Astrocyte (in vitro differentiated cells and primary cell): ENCODE measurements at regions not wholly inside any gene's neighbourhood (a gene's known extent, or its start where the extent isn't known, plus 50 kb on each side); places are given as distances from the start of the nearest gene placed in this dataset.

ENCODE experiments used
- DNase-seq: peaks from one replicate; pipeline ENCODE4 v3.0.0-alpha.2; 2010; ENCODE audit warnings: low read depth
- FAIRE-seq: peaks from 2 replicates; lab custom pipeline; 2011; peaks lifted over from hg19 to GRCh38; lab: Jason Lieb, UNC
- H2AFZ ChIP-seq: 2 replicates; pipeline ENCODE4 v1.6.0; 2012; ENCODE audit warnings: low read depth, low read length, inconsistent platforms
- H3K27ac ChIP-seq: 2 replicates; pipeline ENCODE4 v1.5.1; 2011; ENCODE audit warnings: low read depth, low read length, inconsistent platforms
- H3K27me3 ChIP-seq: 2 replicates; pipeline ENCODE4 v1.6.0; 2011; ENCODE audit warnings: low read length, inconsistent platforms; ENCODE audit not compliant: insufficient read depth
- H3K36me3 ChIP-seq: 2 replicates; pipeline ENCODE4 v1.5.1; 2011; ENCODE audit warnings: low read length, inconsistent platforms; ENCODE audit not compliant: insufficient read depth
- H3K4me1 ChIP-seq: 2 replicates; pipeline ENCODE4 v1.5.1; 2011; ENCODE audit warnings: low read length, inconsistent platforms; ENCODE audit not compliant: insufficient read depth
- H3K4me2 ChIP-seq: 2 replicates; pipeline ENCODE4 v1.6.0; 2012; ENCODE audit warnings: low read length, inconsistent platforms
- H3K4me3 ChIP-seq: 2 replicates; pipeline ENCODE4 v1.5.1; 2011; ENCODE audit warnings: low read depth, mild to moderate bottlenecking, low read length, inconsistent platforms; ENCODE audit not compliant: insufficient read depth
- H3K79me2 ChIP-seq: 2 replicates; pipeline ENCODE4 v1.6.0; 2012; ENCODE audit warnings: mild to moderate bottlenecking, low read length, inconsistent platforms; ENCODE audit not compliant: insufficient read depth
- H3K9ac ChIP-seq: 2 replicates; pipeline ENCODE4 v1.6.0; 2012; ENCODE audit warnings: mild to moderate bottlenecking, low read length, inconsistent platforms
- H3K9me3 ChIP-seq: 2 replicates; pipeline ENCODE4 v1.5.1; 2012; ENCODE audit warnings: low read depth, mild to moderate bottlenecking, low read length, inconsistent platforms; ENCODE audit not compliant: insufficient read depth
- H4K20me1 ChIP-seq: 2 replicates; pipeline ENCODE4 v1.6.0; 2012; ENCODE audit warnings: low read length, inconsistent platforms; ENCODE audit not compliant: insufficient read depth
- H3K27ac Mint-ChIP-seq: one replicate; pipeline ENCODE4 v1.8.0; 2021; ENCODE audit warnings: mild to moderate bottlenecking, mixed read lengths; ENCODE audit not compliant: unreplicated experiment
- H3K27me3 Mint-ChIP-seq: one replicate; pipeline ENCODE4 v1.8.0; 2021; ENCODE audit warnings: low read depth, mixed read lengths; ENCODE audit not compliant: unreplicated experiment
- H3K36me3 Mint-ChIP-seq: one replicate; pipeline ENCODE4 v1.8.0; 2021; ENCODE audit warnings: low read depth, mixed read lengths; ENCODE audit not compliant: unreplicated experiment
- H3K4me1 Mint-ChIP-seq: one replicate; pipeline ENCODE4 v1.8.0; 2021; ENCODE audit warnings: low read depth, mixed read lengths; ENCODE audit not compliant: unreplicated experiment
- H3K4me3 Mint-ChIP-seq: one replicate; pipeline ENCODE4 v1.8.0; 2021; ENCODE audit warnings: mild to moderate bottlenecking, moderate library complexity, mixed read lengths; ENCODE audit not compliant: unreplicated experiment
- H3K9me3 Mint-ChIP-seq: one replicate; pipeline ENCODE4 v1.8.0; 2021; ENCODE audit warnings: mild to moderate bottlenecking, mixed read lengths; ENCODE audit not compliant: unreplicated experiment
- EZH2 ChIP-seq: IDR thresholded peaks from 2 replicates; pipeline ENCODE4 v1.6.1; 2012; ENCODE audit warnings: mild to moderate bottlenecking, low read length, inconsistent platforms; ENCODE audit not compliant: insufficient read depth
- TF ChIP-seq, protein P1 (sequence below): IDR thresholded peaks from 2 replicates; pipeline ENCODE4 v1.5.1; 2011; ENCODE audit warnings: low read depth, mild to moderate bottlenecking, inconsistent platforms, low read length, moderate library complexity; ENCODE audit not compliant: insufficient read depth

GRCh38 chr15:99474909-99475753 lies 90.7 kb upstream of the MEF2A start:
- TF ChIP-seq EZH2: no peak
- TF ChIP-seq, protein P1, sequence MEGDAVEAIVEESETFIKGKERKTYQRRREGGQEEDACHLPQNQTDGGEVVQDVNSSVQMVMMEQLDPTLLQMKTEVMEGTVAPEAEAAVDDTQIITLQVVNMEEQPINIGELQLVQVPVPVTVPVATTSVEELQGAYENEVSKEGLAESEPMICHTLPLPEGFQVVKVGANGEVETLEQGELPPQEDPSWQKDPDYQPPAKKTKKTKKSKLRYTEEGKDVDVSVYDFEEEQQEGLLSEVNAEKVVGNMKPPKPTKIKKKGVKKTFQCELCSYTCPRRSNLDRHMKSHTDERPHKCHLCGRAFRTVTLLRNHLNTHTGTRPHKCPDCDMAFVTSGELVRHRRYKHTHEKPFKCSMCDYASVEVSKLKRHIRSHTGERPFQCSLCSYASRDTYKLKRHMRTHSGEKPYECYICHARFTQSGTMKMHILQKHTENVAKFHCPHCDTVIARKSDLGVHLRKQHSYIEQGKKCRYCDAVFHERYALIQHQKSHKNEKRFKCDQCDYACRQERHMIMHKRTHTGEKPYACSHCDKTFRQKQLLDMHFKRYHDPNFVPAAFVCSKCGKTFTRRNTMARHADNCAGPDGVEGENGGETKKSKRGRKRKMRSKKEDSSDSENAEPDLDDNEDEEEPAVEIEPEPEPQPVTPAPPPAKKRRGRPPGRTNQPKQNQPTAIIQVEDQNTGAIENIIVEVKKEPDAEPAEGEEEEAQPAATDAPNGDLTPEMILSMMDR: no peak
- no peaks in the 10 kb centered on the region for H3K36me3 Mint-ChIP-seq
- peak overlapping the region; percentile 23 for H3K27ac Mint-ChIP-seq
- H2AFZ ChIP-seq: no peak overlapping the region
- H3K4me2 ChIP-seq: no peak overlapping the region
- FAIRE-seq (no peak), DNase-seq (no peak)
- no peaks in the 10 kb centered on the region for H4K20me1 ChIP-seq
- no peaks in the 10 kb centered on the region for H3K36me3 ChIP-seq
- no peak overlapping the region for H3K4me3 Mint-ChIP-seq
- no peaks in the 10 kb centered on the region for H3K27me3 ChIP-seq
- no peak overlapping the region for H3K27ac ChIP-seq
- H3K4me3 ChIP-seq: no peak overlapping the region
- H3K9ac ChIP-seq: no peak overlapping the region
- H3K9me3 ChIP-seq: no peaks in the 10 kb centered on the region
- H3K4me1 Mint-ChIP-seq: peaks cover 1% of the 10 kb centered on the region
- H3K9me3 Mint-ChIP-seq: no peaks in the 10 kb centered on the region
- no peaks in the 10 kb centered on the region for H3K27me3 Mint-ChIP-seq
- H3K4me1 ChIP-seq: peaks cover 26% of the 10 kb centered on the region
- no peaks in the 10 kb centered on the region for H3K79me2 ChIP-seq

GRCh38 chr15:99475754-99476412 lies 89.9 kb upstream of the MEF2A start:
- Histone ChIP-seq H3K4me2 (peak overlapping the region; percentile 78), H3K4me1 (peaks cover 26% of the 10 kb centered on the region), H3K27me3 (no peaks in the 10 kb centered on the region), H2AFZ (no peak overlapping the region), H4K20me1 (no peaks in the 10 kb centered on the region), H3K4me3 (no peak overlapping the region), H3K27ac (no peak overlapping the region), H3K9me3 (no peaks in the 10 kb centered on the region), H3K9ac (peak overlapping the region; percentile 16), H3K36me3 (no peaks in the 10 kb centered on the region), H3K79me2 (no peaks in the 10 kb centered on the region)
- FAIRE-seq (no peak), DNase-seq (no peak)
- Mint-ChIP-seq H3K9me3 (no peaks in the 10 kb centered on the region), H3K36me3 (peaks cover 2% of the 10 kb centered on the region), H3K27me3 (peaks cover 3% of the 10 kb centered on the region), H3K27ac (no peak overlapping the region), H3K4me1 (peaks cover 1% of the 10 kb centered on the region), H3K4me3 (no peak overlapping the region)
- TF ChIP-seq EZH2: no peak

- Histone ChIP-seq H3K9ac (peak overlapping the region; percentile 74), H3K27me3 (no peaks in the 10 kb centered on the region), H2AFZ (peak overlapping the region; percentile 16), H3K4me3 (peak overlapping the region; percentile 45), H3K4me2 (peak overlapping the region; percentile 78), H3K79me2 (no peaks in the 10 kb centered on the region), H3K9me3 (no peaks in the 10 kb centered on the region), H4K20me1 (no peaks in the 10 kb centered on the region), H3K4me1 (peaks cover 26% of the 10 kb centered on the region), H3K27ac (peak overlapping the region; percentile 79), H3K36me3 (no peaks in the 10 kb centered on the region)
- DNase-seq (peak; percentile 99), FAIRE-seq (peak; percentile 98)
- Mint-ChIP-seq H3K4me3 (no peak overlapping the region), H3K27ac (no peak overlapping the region), H3K9me3 (no peaks in the 10 kb centered on the region), H3K4me1 (peaks cover 1% of the 10 kb centered on the region), H3K36me3 (peaks cover 4% of the 10 kb centered on the region), H3K27me3 (peaks cover 3% of the 10 kb centered on the region)
- TF ChIP-seq EZH2: no peak
- TF ChIP-seq, protein P1: no peak
Observed at GRCh38 chr15:99476413-99477222, 89.2 kb upstream of the MEF2A start.
